Activated CD8-positive, alpha-beta memory T cell treated with anti-CD3 and anti-CD28 coated beads, Interleukin-2, amount 50 U/mL, for 24 hours (primary cell): ENCODE measurements at regions not wholly inside any gene's neighbourhood (a gene's known extent, or its start where the extent isn't known, plus 50 kb on each side); places are given as distances from the start of the nearest gene placed in this dataset.

Source experiments
- DNase-seq: peaks from one replicate; pipeline ENCODE4 v3.0.0-alpha.2; 2020; ENCODE audit errors: extremely low read depth

GRCh38 chr15:66901336-66902100 is 163.9 kb upstream of the SMAD3 start:
- DNase-seq, result no peak

- no peak for DNase-seq
Observed at GRCh38 chr15:66905185-66905584, 160.2 kb upstream of the SMAD3 start.

GRCh38 chr15:66905954-66906353 is 159.4 kb upstream of the SMAD3 start:
- DNase-seq, result no peak

GRCh38 chr15:66906668-66907614 is 158.5 kb upstream of the SMAD3 start:
- no peak for DNase-seq

GRCh38 chr15:66907826-66908743 is 157.3 kb upstream of the SMAD3 start:
- no peak for DNase-seq

- DNase-seq, result no peak
Observed at GRCh38 chr15:66908744-66909095, 156.7 kb upstream of the SMAD3 start.

GRCh38 chr15:66909381-66909890 is 156.0 kb upstream of the SMAD3 start:
- DNase-seq, result no peak

- DNase-seq, result no peak
Observed at GRCh38 chr15:66911131-66911700, 154.2 kb upstream of the SMAD3 start.

- no peak for DNase-seq
Observed at GRCh38 chr15:66912001-66912400, 153.4 kb upstream of the SMAD3 start.

- no peak for DNase-seq
Observed at GRCh38 chr15:66912441-66912840, 153.0 kb upstream of the SMAD3 start.

GRCh38 chr15:66917904-66918448 is 147.4 kb upstream of the SMAD3 start:
- no peak for DNase-seq

- no peak for DNase-seq
Observed at GRCh38 chr15:66919421-66919820, 146.0 kb upstream of the SMAD3 start.

- no peak for DNase-seq
Observed at GRCh38 chr15:66921319-66921915, 144.0 kb upstream of the SMAD3 start.

- DNase-seq, result no peak
Observed at GRCh38 chr15:66922608-66923007, 142.8 kb upstream of the SMAD3 start.

GRCh38 chr15:66923438-66923881 is 141.9 kb upstream of the SMAD3 start:
- DNase-seq, result no peak

GRCh38 chr15:66924889-66925288 is 140.5 kb upstream of the SMAD3 start:
- DNase-seq, result no peak

GRCh38 chr15:66925721-66926120 is 139.7 kb upstream of the SMAD3 start:
- no peak for DNase-seq

GRCh38 chr15:66927201-66928077 is 138.0 kb upstream of the SMAD3 start:
- no peak for DNase-seq

- no peak for DNase-seq
Observed at GRCh38 chr15:66928101-66928500, 137.3 kb upstream of the SMAD3 start.

GRCh38 chr15:66928784-66929183 is 136.6 kb upstream of the SMAD3 start:
- no peak for DNase-seq
